HCT116 (cell line): ENCODE measurements at regions not wholly inside any gene's neighbourhood (a gene's known extent, or its start where the extent isn't known, plus 50 kb on each side); places are given as distances from the start of the nearest gene placed in this dataset.

Source experiments
- ATAC-seq: fragments of 200-7000 bp; cut with Tn5 transposase; 2 replicates; pipeline ENCODE4 v1.9.1; 2020; ENCODE audit warnings: mild to moderate bottlenecking, moderate library complexity
- BruUV-seq: library from RNA; stranded (reverse); fragments of 400-500 nt; replicated peaks from 2 replicates; lab custom pipeline; 2021; lab: Mats Ljungman, UMichigan
- CTCF ChIA-PET: fragments of 300-600 bp; sonication (Branson Sonifier 250); formaldehyde crosslinking; loops from one replicate; lab custom pipeline; 2021; ENCODE audit warnings: antibody characterized with exemption; lab: Charles Lee
- POLR2A ChIA-PET: fragments of 300-600, 350-600 bp; sonication (Branson Sonifier 250); formaldehyde crosslinking; loops from one replicate; lab custom pipeline; 2021; ENCODE audit warnings: antibody characterized with exemption; lab: Charles Lee
- RAD21 ChIA-PET, 2 experiments: fragments of 300-600 bp; sonication (Branson Sonifier 250); formaldehyde crosslinking; loops; one replicate each; lab custom pipeline; 2023; ENCODE audit warnings: low total read pairs in 2 of 2; ENCODE audit not compliant: uncharacterized antibody in 2 of 2, unreplicated experiment in 2 of 2, low non-redundant PET in 1 of 2; lab: Charles Lee
- DNase-seq: peaks from one replicate; pipeline ENCODE4 v3.0.0-alpha.2; 2010; ENCODE audit warnings: low read depth, low spot score
- H2AFZ ChIP-seq: fragments of 200-600 bp; shearing (Covaris generic), sonication (generic); 2 replicates; pipeline ENCODE4 v1.6.1; 2017; ENCODE audit warnings: low read depth, mixed run types, mixed read lengths, antibody characterized with exemption, low read length; ENCODE audit not compliant: poor library complexity, severe bottlenecking
- H3K27ac ChIP-seq: 2 replicates; pipeline ENCODE4 v1.5.1; 2012; ENCODE audit warnings: low read depth, low read length
- H3K27me3 ChIP-seq: fragments of 200-600 bp; sonication (generic); 2 replicates; pipeline ENCODE4 v1.6.1; 2016; ENCODE audit warnings: mixed run types, low read length, mixed read lengths; ENCODE audit not compliant: insufficient read depth
- H3K36me3 ChIP-seq, 2 experiments: fragments of 200-500 bp in 1 of 2; fragments of 200-600 bp in 1 of 2; sonication (Bioruptor generic) in 1 of 2; sonication (generic) in 1 of 2; 2 replicates each; pipeline versions ENCODE4 v1.5.1 to v1.6.1; 2014 to 2016; ENCODE audit warnings: low read length in 2 of 2, inconsistent platforms in 1 of 2, mixed read lengths in 1 of 2, mixed run types in 1 of 2; ENCODE audit not compliant: insufficient read depth in 2 of 2, control insufficient read depth in 1 of 2
- H3K4me1 ChIP-seq, 2 experiments: fragments of 200-600 bp in 1 of 2; sonication (generic) in 1 of 2; 2 replicates each; pipeline versions ENCODE4 v1.5.1 to v1.6.1; 2012 to 2017; ENCODE audit warnings: low read length in 2 of 2, inconsistent platforms in 1 of 2, mild to moderate bottlenecking in 1 of 2, mixed read lengths in 1 of 2, mixed run types in 1 of 2, moderate library complexity in 1 of 2; ENCODE audit not compliant: insufficient read depth in 2 of 2, control insufficient read depth in 1 of 2
- H3K4me2 ChIP-seq: fragments of 200-600 bp; sonication (generic); 2 replicates; pipeline ENCODE4 v1.6.1; 2017; ENCODE audit warnings: mixed run types, low read length, mixed read lengths
- H3K4me3 ChIP-seq, 2 experiments: fragments of 200-600 bp in 1 of 2; sonication (generic) in 1 of 2; replicated peaks in 1 of 2; 2 replicates each; pipeline ENCODE4 v1.5.1; 2011 to 2016; ENCODE audit warnings: low read length in 2 of 2, control low read depth in 1 of 2, low read depth in 1 of 2, mild to moderate bottlenecking in 1 of 2, mixed read lengths in 1 of 2, mixed run types in 1 of 2
- H3K79me2 ChIP-seq: fragments of 200-600 bp; sonication (generic); 2 replicates; pipeline ENCODE4 v1.6.1; 2017; ENCODE audit warnings: mild to moderate bottlenecking, mixed run types, low read length, moderate library complexity, mixed read lengths; ENCODE audit not compliant: insufficient read depth
- H3K9ac ChIP-seq: fragments of 200-600 bp; sonication (generic); 2 replicates; pipeline ENCODE4 v1.6.1; 2016; ENCODE audit warnings: low read length, mixed read lengths
- H3K9me2 ChIP-seq: fragments of 200-600 bp; sonication (generic), shearing (Covaris generic); 2 replicates; pipeline ENCODE4 v1.6.1; 2017; ENCODE audit warnings: mixed run types, mild to moderate bottlenecking, moderate library complexity; ENCODE audit not compliant: insufficient read depth
- H3K9me3 ChIP-seq, 2 experiments: fragments of 200-500 bp in 1 of 2; fragments of 200-600 bp in 1 of 2; sonication (Bioruptor generic) in 1 of 2; sonication (generic) in 1 of 2; 2 replicates each; pipeline ENCODE4 v1.6.1; 2014 to 2017; ENCODE audit warnings: low read length in 2 of 2, mixed read lengths in 2 of 2, inconsistent platforms in 1 of 2, low read depth in 1 of 2, mild to moderate bottlenecking in 1 of 2, mixed run types in 1 of 2, moderate library complexity in 1 of 2; ENCODE audit not compliant: control insufficient read depth in 1 of 2, insufficient read depth in 1 of 2
- H4K20me1 ChIP-seq: fragments of 200-600 bp; sonication (generic), shearing (Covaris generic); 2 replicates; pipeline ENCODE4 v1.6.1; 2017; ENCODE audit warnings: mixed run types, mild to moderate bottlenecking, moderate library complexity; ENCODE audit not compliant: insufficient read depth
- CBX3 ChIP-seq: IDR thresholded peaks from 2 replicates; pipeline ENCODE4 v1.6.1; 2012; ENCODE audit warnings: low read depth
- CTCF ChIP-seq, 3 experiments: fragments of 200-600 bp in 1 of 3; sonication (generic) in 1 of 3; IDR thresholded peaks in 2 of 3; conservative IDR thresholded peaks in 1 of 3; 2 replicates each; pipeline ENCODE4 v1.5.1; 2012 to 2017; ENCODE audit warnings: low read depth in 2 of 3, low read length in 2 of 3, antibody characterized with exemption in 1 of 3, borderline replicate concordance in 1 of 3, control low read depth in 1 of 3, mild to moderate bottlenecking in 1 of 3, mixed read lengths in 1 of 3, mixed run types in 1 of 3, moderate library complexity in 1 of 3; ENCODE audit not compliant: insufficient read depth in 1 of 3
- POLR2AphosphoS5 ChIP-seq: IDR thresholded peaks from 2 replicates; pipeline ENCODE4 v1.6.1; 2011; ENCODE audit warnings: mild to moderate bottlenecking, low read depth, low read length, moderate library complexity
- RAD21 ChIP-seq: IDR thresholded peaks from 2 replicates; pipeline ENCODE4 v1.6.1; 2012; ENCODE audit warnings: low read depth, mild to moderate bottlenecking
- REST ChIP-seq: IDR thresholded peaks from 2 replicates; pipeline ENCODE4 v1.6.1; 2012; ENCODE audit warnings: low read depth
- SRF ChIP-seq: IDR thresholded peaks from 2 replicates; pipeline ENCODE4 v1.6.1; 2012; ENCODE audit warnings: low read depth
- YY1 ChIP-seq: IDR thresholded peaks from 2 replicates; pipeline ENCODE4 v1.6.1; 2011; ENCODE audit warnings: low read length, low read depth, moderate library complexity, mild to moderate bottlenecking; ENCODE audit not compliant: insufficient replicate concordance; ENCODE audit errors: extremely low read depth
- ZFX ChIP-seq: fragments of 450-650 bp; IDR thresholded peaks from 2 replicates; pipeline ENCODE4 v1.6.1; 2017
- ZNF274 ChIP-seq: fragments of 200-500 bp; sonication (Bioruptor generic); IDR thresholded peaks from 2 replicates; pipeline ENCODE4 v1.6.1; 2014; ENCODE audit warnings: mild to moderate bottlenecking, low read depth, low read length, inconsistent platforms
- intact Hi-C: fragments of 100-400 bp; cut with micrococcal nuclease; formaldehyde crosslinking; loops from 2 replicates; pipeline ENCODE4 v1.10.0; 2022

- Histone ChIP-seq H3K9me3 (no peaks in the 10 kb centered on the region), H3K36me3 (no peaks in the 10 kb centered on the region), H3K9me2 (no peaks in the 10 kb centered on the region), H2AFZ (peak overlapping the region; percentile 91), H3K9ac (no peak overlapping the region), H4K20me1 (no peaks in the 10 kb centered on the region), H3K79me2 (no peaks in the 10 kb centered on the region), H3K27ac (no peak overlapping the region), H3K27me3 (peaks cover 9% of the 10 kb centered on the region), H3K4me1 (peaks cover 2 to 13% of the 10 kb centered on the region in 2 experiments; a peak in 2 of 4 replicates), H3K4me2 (peak overlapping the region; percentile 60), H3K4me3 (peak overlapping the region in 1 of 2 experiments; percentile 15; a peak in 1 of 4 replicates)
- peak; percentile 95 for ATAC-seq
- intact Hi-C loops: loop anchor here (2.0 to 10.0 kb wide), 5 partner anchors 101 to 1104 kb away; no protein-coding TSS in a partner anchor
- peak; percentile 72 for DNase-seq
- no TSS peak for BruUV-seq
- ChIA-PET RAD21 (interaction anchor here (0.6 to 1.0 kb wide), 7 partner anchors 10 to 527 kb away, joined by 3 to 4 read pairs (median 3); no protein-coding TSS in a partner anchor), CTCF (interaction anchor here (0.6 to 3.9 kb wide), 37 partner anchors 9 to 543 kb away, joined by 3 to 66 read pairs (median 5); no protein-coding TSS in a partner anchor), POLR2A (interaction anchor here (1.1 to 1.3 kb wide), 2 partner anchors 518 to 527 kb away, joined by 4 to 5 read pairs; no protein-coding TSS in a partner anchor)
- TF ChIP-seq ZNF274 (no peak), POLR2AphosphoS5 (no peak), RAD21 (peak; percentile 51), REST (no peak), ZFX (no peak), YY1 (peak; percentile 35), CTCF (IDR thresholded peaks at IDR 0.05 in 2 of 3, conservative IDR thresholded peaks at IDR 0.05 in 1 of 3; ENCODE audit: borderline replicate concordance in 1 of 3, insufficient read depth in 1 of 3, low read depth in 2 of 3, low read length in 2 of 3) (peak; percentile 55 to 87 (median 81); a peak in 5 of 6 replicates), CBX3 (0 out of 2 replicates have a peak, but pooled peaks have one; percentile 47), SRF (peak; percentile 13; the same call in 1 of the 2 replicates)
Measured at GRCh38 chr2:176653479-176654443, 384.5 kb downstream of the MTX2 start.
